ENCODE measurements at regions not wholly inside any gene's neighbourhood (a gene's known extent, or its start where the extent isn't known, plus 50 kb on each side); places are given as distances from the start of the nearest gene placed in this dataset.

DNA sequence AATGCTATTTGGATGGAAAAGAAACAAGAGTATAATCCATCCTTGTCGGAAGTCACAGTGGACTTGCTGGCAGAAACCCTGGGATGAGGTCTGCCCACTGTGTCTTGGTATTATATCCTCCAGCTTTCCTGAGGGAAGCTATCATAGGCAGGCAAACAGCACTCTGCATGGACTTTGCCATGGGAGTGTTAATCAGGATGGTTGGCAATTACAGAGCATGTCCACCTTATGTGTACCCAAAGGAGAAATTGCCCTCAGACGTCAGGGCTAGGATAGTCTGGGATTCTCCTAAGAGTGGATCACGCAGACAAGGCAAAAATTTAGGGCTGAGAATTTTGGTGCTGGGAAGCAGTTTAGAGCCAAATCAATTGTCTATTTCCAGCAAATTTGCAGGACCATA, 184.9 kb upstream of the ESRRG start:
- DNase-seq, result no peak

DNA sequence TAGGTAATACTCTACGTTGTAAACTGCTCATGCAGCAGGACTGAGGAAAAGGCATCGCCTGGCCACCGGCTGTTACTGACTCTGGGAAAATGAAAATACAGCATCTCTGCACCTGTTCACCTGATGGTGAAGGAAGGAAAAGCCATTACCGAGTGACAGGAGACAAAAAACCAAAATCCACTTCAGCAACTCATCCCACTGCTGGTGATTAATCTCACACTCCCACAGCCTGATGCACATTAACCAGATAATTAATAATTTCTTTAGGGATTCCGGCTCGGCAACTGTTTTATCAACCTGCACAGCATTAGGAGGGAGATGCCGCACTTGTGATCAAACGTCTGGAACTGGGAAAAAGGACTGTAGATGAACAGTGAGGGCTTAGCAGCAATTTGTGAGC, 183.9 kb upstream of the ESRRG start:
- DNase-seq, result no peak

DNA sequence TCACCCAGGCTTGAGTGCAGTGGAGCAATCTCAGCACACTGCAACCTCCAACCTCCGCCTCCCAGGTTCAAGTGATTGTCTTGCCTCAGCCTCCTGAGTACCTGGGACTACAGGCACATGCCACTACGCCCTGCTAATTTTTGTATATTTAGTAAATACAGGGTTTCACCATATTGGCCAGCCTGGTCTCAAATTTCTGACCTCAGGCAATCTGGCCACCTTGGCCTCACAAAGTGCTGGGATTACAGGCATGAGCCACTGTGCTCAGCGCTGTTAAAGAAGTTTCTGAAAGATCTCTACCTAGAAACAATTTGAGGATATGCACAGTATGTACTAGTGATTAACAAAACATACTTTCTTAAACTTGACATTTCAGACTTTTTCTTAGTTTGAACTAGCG, 182.6 kb upstream of the ESRRG start:
- DNase-seq, result no peak

DNA sequence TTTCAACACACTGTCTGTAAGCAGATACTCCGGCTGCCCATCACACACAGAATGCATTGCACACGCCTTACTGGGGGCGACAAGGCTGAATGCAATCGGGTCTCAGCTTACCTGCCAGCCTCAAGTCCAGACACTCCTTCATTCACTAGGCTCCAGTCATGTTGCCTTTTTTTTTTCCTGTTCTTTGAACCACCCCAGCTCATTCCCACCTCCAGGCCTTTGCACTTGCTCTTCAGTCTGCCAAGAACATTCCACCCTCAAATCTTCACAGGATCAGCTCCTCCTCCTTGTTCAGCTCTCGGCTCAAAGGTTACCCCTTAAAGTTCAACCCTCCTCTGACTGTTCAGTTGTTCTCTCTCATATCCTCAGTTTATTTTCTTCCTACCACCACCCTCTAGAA, 181.9 kb upstream of the ESRRG start:
- DNase-seq, result no peak

DNA sequence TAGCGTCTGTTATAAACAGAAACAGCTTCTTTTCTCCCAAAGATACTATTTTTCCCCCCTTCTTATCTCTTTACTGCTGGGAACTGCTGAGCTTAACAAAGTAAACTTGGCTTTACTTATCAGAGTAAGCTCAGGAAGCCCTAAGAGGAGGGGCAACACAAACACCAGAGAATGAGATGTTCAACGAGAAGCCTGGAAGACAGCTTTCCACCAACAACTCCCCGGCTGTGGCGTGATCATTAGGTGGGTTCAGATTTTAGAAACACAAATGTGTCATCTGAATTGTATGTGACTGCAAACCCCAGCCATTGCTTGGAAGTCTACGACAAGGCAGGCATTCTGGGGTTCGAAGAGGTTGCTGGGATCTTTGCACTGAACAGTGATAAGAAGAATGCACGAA, 181.2 kb upstream of the ESRRG start:
- no peak for DNase-seq

DNA sequence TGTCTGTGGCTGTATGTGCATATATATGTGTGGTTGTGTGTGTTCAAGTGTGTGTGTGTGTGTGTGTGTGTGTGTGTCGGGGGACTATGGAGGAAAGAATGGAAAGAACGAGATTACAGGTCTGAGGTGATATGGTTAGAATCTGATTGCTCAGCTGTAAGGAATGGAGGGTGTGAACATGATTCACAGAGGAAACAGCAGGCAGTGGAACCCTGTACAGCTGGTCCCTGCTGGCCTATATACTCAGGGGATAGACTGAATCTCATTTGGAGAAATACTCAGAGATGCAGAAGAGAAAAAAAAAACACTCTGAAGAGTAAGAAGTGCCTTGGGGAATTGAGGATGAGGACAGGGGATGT, 180.1 kb upstream of the ESRRG start:
- DNase-seq, result peak; percentile 41

DNA sequence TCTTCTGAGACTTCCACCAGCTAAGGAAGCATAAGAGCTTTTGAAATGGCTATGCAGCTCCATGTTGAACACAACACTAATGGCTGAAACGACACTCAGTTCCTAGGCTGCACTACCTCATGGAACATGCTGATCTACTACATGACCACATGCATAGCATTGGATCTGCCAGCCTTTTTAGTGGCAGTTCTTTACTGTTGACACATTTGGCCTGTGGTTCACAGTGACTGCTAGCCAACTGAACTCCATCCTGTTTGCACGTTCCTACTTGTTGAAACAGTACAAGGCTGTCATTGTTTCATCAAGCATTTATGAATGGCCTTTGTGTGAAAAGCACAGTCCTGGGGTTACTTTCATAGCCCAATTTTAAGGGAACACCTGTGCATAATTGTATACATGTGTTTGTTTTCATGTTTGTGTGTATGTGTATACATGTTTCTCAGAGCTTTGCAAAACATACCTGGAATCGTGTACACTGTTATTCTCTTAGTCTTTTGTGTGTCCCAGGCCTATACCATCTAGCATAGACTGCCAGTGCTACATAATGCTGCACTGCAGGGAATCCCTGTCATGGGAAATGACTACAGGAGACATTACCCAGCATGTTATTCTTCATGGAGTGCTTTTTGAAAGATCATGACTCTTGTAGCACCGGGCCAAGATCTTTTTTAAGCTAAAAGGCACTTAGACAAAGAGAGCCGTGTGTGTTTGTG, 179.6 kb upstream of the ESRRG start:
- DNase-seq, result peak; percentile 33

DNA sequence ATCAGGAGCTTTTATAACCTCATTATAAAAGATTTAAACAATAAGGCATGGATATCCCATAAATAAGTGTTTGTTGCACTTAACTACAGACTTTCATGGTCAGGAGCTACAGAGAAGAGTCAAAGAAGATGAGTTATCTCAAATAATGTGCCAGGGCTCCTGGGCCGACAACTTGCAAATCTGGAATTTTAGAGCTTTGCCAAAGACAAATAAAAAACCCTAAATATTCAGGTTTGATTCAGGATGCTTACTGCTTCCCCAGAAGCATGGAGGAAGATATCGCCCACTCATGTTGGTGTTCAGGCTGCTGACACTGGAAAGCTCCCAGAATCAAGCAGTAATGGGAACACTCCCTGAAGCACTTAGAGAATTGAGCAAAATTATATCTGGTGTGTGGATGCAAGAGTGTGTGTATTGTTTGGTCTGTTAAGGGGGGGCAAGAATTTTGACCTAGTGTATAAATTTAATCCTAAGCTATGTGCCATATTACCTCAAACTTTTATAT, 176.9 kb upstream of the ESRRG start:
- no peak for DNase-seq

DNA sequence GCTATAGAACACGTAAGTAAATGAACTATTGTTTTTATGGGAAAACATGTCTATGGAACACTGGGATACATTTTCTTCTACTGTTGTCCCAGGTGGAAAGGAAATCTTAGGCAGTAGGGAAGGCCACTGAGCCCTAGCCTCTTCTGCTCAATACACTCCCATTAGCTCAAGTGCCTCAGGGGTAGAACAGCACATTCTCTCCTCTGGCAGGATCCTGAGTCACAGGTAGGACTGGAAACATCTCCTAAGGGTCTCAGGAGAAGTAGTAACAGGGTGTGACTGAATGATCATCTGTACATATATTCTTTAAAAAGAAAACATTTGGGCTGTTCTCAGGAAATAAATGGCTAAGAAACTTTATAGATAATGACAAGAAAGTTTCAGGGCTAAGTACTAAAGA, 175.6 kb upstream of the ESRRG start:
- no peak for DNase-seq

DNA sequence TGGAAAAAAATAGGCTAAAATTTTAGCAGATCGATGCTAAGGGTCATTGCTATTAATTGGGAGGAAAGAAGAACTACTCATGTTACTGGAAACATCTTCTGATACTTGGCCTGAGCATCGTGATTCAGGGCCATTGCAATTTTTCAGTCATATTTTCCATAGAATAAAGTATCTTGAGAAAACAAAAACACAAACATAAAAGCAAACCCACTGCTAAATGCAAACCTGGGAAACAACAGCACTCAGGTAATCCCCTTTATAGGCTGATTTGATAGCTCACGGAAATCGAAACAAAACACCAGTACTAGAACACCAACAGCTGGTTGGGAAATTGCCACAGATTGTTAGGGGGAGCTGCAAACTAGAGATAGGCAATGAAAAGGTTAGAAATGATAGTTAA, 172.9 kb upstream of the ESRRG start:
- DNase-seq, result no peak

DNA sequence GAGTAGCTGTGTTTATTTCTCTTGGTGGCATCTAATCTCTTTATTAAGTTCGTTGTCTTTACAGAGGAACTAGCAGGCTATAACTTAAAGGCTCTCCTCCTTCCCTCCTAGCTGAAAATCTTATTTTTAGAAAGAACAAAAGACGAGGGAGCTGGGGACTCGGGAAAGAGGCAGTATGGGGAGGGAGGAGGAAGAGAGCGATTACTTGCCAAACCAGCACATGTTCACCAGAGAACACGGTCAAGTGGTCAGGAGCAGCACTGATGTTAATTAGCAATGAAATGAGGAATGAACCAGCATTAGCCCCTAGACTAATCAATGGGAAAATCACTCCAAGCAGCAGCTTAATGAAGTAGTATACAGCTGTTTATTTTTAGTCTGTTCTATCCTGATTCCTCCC, 171.3 kb upstream of the ESRRG start:
- peak; percentile 75 for DNase-seq

DNA sequence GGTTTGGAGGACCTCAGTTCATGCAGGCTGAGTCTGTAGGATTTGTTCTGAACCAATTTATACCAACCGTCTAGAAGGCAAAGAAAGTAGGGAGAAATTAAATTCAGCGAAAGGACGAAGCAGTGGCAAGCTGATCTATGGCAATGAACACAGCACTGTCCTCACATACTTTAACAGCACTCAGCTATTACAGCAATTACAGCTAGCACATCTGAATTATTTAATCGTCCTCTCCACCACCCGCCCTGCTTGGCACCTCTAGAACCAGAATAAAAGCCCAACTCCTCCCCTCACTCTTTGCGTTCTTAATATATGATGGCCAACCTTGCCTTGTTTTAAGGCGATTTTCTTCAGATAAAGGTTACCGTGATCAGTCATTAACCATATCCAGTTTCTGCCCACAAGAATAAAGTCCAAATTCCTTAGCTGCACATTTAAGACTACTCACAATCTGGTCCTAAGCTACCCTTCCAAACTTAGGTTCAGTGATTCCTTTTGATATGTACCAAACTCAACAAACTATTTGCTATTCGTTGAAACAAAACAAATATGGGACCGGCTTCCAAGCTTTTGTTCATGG, 169.4 kb upstream of the ESRRG start:
- DNase-seq, result no peak

DNA sequence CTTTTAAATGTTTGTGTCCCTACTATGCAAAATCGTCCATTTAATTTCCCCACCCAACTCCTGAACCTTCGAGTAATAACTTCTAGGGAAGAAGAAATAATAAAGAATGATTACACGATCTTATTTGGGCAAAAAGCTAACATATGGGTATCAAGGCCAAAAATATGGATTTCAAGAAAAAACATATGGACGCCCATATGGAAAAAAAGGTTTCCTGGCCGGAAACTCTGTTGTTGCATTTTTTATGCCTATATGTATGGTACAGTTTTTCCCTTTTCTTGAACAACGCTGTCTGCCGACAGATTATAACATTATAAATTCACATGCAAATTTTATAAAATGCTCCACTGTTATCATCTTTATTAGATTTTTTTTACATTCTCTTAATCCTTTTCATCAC, 167.6 kb upstream of the ESRRG start:
- DNase-seq, result no peak

DNA sequence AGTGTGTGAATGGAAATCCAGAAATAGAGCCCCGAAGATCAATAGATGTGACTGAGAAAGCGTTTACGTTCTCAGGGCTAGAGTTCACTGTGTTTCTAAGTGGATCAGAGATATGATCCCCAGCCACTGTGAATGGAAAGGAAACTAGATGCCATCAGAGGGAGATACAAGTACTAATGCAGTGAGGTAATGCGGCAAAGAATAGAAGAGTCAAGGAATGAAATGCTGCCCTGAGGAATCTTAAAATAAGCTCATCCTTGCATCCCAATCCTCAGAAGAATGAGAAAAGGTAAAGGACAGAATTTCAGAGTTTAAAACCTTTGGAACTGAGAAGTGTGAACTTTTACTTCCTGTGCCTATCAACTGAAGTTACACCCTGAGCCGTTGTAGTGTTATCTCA, 165.5 kb upstream of the ESRRG start:
- peak; percentile 21 for DNase-seq

DNA sequence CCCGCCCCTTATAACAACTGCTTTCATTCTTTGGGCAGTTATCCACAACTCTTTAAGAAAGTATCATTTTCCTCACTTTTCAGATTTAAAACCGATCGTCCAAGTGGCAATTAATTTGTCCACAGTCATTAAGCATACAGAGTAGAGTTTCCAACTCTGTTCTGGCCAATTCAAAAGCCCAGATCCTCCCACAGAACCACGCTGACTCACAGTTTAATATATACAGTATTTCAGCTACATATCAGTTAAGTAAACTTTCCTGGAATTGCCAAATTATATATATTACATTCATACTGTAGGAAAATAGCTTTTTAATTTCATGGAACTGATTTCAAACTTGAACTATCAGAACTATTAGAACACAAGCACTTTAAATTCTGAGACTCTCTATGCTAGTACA, 163.8 kb upstream of the ESRRG start:
- no peak for DNase-seq

DNA sequence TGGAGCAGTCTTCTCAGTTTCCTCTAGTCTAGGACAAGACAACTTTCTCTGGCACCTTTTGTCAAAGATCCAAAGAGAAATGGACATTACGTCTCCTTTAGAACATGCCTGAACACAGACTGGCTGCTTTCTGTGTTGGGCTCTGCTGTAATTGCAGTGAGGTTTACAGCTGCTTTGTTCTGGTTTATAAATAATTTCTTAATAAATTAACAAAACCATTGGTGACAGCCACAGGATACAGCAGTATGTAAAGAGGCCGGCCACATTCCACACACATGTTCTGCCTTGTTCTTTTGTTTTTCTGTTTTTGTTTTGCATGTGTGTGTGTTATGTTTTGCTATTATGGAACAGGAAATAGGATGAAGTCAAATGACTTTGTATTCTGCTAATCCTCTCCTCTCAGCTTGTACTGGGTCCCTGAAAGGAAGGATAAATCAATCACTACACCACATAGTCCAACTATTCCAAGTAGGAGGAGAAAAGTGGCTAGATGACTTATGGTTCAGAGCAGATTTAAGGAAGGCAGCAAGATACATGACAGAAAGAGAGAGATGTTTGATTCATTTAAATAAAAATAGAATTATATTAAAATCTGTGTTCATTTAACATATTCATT, 161.5 kb upstream of the ESRRG start:
- DNase-seq, result no peak

DNA sequence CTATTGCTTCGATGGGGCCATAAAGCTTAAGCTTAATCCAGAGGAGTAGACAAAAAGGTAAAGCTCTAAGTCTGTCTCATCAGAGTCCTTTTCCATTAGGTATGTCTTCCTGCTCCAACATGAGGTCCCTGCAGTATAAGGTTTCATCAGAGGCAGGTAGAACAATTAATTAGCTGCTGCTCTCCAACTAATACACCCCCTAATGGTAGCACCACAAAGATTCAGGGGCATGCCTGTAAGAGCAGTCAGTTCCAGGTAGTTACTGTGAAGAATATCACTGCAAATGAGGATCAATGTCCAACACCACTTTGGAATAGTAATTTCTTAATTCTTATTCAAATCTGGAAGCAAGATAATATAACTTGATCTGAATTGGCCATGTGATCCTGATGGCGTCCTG, 160.3 kb upstream of the ESRRG start:
- DNase-seq, result no peak

DNA sequence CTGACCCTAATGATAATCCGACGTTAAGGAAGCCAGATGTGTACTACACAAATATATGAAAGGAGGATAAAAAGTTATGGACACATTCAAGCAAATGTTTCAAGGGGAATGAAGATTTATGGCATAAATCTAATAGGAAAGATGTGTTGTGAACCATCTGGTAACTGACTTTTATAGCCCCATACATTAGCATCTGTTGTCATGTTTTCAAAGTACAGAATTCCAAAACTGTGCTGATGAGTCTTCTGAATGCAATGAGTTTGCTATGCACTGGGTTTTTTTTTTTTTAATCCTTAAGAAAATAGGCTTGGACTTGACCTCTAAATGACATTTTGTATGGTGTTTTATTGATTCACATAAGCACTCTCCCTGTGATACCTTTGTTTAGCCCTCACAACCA, 158.5 kb upstream of the ESRRG start:
- no peak for DNase-seq

DNA sequence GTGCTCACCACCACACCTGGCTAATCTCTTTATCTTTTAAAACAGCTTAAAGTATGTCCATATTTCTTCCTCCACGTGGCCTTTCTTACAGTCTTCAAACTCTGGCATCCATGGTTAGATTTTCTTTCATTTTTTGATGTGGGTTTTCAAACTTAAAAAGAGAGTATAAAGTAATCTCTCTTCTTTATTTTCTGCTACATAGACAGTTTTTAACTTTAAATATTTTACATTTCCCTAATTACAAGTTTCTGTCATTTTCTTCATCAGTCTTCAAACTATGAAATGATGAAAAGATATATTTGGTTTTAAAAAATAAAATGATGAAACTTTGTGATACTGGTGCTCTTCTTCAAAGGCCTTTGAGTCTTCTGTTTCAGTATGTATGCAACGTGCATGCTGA, 143.5 kb upstream of the ESRRG start:
- no peak for DNase-seq

DNA sequence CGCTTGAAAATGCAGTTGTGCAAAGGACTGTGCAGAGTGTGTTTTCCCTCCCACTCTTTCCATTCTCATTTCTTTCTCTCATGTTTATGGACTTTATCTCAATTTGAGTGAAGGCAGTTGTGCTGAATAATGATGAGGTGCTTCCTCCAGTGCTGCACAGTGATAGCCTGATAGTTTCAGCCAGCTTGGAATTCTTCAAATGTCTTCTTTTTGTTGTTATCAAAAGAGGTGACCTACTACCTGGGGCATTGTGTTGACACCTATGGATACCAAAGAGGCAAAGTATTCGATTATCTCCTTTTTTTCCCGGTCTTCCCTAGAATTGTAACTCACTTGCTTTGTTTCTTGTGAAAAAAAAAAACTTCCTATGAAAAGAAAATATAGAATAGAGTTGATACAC, 132.6 kb upstream of the ESRRG start:
- DNase-seq, result no peak

DNA sequence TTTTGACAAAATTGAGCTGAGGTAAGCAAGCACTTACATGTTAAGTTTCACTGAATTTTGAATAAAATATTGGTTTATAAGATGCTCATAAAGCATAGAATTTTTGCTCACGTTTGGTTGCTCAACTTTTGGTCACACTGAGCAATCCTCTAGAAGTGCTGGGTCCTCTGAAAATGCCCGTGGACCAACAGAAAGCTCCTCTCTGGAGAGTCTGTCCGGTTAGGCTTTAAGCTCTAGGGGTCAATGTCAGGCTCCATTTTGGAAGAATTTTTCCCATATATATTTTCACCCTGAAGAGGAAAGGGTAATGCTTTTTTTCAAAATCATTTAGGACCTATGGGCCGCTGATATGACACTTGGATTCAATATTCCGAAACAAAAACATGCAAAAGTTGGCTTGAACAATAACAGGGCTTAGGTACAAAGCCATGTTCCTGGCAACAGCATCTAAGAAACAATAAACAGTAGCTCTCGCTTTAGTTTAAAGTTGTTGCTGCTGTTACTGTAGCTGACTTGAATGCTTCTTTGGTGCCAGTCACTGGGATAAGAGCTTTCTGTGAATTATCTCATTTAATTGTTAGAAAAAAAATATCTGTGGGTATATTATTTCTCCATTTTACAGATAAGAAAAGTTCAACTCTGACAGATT, 131.7 kb upstream of the ESRRG start:
- no peak for DNase-seq

DNA sequence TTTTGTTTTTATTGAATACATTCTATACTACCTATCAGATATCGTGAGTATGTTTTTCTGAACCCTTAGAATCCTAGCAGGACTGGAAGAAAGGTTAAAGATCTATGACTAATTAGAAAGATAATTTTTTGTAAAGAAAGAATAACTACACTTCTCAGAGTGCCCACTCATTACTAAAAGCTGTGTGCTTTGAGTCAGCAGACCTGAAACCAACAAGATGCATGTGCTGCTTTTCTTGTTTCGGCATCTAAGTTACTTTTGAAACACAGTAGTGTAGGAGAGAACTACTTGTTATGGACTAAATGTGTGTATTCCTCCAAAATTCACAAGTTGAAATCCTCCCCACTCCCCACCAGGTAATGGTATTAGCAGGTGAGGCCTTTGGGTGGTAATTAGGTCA, 127.8 kb upstream of the ESRRG start:
- no peak for DNase-seq

DNA sequence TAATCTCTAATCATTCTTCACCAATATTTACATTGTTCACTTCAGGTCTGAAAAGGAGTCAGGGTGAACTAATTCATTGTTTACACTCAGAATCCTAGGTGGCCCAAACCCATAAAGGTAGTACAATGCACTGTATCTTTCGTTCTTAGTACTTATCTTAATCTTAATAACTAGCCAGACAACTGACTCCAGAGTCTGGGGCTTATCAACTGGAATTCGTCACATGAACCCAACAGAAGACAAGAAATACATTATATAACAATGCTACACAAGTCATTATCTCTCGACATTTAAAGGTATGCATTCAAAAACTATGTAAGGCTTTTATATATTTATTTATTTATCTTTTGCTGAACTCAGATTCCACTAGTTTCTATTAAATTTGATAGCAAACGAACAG, 125.9 kb upstream of the ESRRG start:
- no peak for DNase-seq

DNA sequence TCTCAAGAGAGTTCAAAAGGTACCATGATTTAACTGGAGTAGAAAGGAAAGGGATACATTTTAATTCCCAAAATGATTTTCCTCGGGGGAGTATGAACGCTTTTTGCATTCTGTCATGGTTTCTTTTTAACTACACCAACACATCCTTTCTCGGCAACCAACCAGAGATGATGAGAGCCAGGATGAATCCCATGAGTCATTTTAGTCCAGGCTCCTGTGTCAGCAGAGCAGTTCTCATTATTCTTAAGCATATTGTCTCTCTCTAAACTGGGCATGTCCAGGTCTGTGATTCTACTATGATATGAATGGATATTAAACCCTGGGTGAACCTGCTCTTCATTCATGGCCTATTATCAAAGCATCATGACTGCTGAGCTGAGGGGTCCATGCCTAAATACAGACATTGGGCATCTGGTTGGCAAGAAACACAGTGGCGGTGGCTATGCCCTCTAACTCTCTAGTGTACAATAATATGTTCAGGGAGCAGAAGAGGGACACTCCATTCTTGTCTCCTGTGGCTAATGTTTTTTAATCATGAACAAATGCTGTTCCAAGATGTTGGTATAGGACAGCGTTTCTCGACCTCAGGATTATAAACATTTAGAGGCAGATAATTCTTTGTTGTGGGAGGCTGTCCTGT, 124.3 kb upstream of the ESRRG start:
- DNase-seq, result no peak
